AG10803 (cell line): ENCODE measurements at regions not wholly inside any gene's neighbourhood (a gene's known extent, or its start where the extent isn't known, plus 50 kb on each side); places are given as distances from the start of the nearest gene placed in this dataset.

Experiments used
- DNase-seq: peaks from one replicate; pipeline ENCODE4 v3.0.0; 2010; ENCODE audit warnings: low read depth
- H3K4me3 ChIP-seq: 2 replicates; pipeline ENCODE4 v1.5.1; 2011; ENCODE audit warnings: mild to moderate bottlenecking, low read length, control low read depth
- TF ChIP-seq, protein P1 (sequence below): conservative IDR thresholded peaks from 2 replicates; pipeline ENCODE4 v1.5.1; 2011; ENCODE audit warnings: mild to moderate bottlenecking, low read length, control low read depth, inconsistent platforms

GRCh38 chr5:133890314-133890713 lies 78.1 kb downstream of the C5orf15 start:
- no peak overlapping the region for H3K4me3 ChIP-seq
- TF ChIP-seq, protein P1, sequence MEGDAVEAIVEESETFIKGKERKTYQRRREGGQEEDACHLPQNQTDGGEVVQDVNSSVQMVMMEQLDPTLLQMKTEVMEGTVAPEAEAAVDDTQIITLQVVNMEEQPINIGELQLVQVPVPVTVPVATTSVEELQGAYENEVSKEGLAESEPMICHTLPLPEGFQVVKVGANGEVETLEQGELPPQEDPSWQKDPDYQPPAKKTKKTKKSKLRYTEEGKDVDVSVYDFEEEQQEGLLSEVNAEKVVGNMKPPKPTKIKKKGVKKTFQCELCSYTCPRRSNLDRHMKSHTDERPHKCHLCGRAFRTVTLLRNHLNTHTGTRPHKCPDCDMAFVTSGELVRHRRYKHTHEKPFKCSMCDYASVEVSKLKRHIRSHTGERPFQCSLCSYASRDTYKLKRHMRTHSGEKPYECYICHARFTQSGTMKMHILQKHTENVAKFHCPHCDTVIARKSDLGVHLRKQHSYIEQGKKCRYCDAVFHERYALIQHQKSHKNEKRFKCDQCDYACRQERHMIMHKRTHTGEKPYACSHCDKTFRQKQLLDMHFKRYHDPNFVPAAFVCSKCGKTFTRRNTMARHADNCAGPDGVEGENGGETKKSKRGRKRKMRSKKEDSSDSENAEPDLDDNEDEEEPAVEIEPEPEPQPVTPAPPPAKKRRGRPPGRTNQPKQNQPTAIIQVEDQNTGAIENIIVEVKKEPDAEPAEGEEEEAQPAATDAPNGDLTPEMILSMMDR: no peak

DNA sequence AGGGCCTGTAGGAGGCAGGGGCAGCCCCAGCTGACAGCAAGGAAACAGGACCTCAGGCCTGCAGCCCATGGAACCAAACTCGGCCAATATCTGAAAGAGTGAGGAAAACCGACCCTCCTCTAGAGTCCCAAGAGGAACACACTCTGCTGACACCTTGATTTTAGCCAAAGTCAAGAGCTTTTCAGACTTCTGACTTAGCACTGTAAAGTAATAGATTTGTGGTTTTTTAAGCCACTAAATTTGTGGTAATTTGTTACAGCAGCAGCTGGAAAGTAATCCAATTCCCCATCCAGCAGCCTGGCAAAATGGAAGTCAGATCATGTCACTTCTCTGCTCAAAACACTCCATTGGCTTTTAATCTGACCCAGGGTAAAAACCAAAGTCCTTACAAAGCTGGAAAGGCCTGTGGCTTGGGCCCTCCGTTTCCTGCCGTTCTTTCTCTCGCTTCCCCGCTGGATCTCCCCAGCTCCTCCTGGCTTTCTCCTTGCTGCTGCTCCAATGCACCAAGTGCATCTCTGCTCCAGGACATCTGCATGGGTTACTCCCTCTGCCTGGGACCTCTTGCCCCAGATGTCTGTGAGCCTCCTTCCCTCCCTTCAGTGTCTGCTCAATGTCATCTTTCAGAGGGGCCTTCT lies 79.0 kb downstream of the C5orf15 start:
- no peak for DNase-seq
- TF ChIP-seq, protein P1: no peak
- H3K4me3 ChIP-seq: no peak overlapping the region

More at GRCh38 chr5:133890314-133890713, 78.1 kb downstream of the C5orf15 start:
- DNase-seq: no peak

GRCh38 chr5:133888625-133888991 lies 79.8 kb downstream of the C5orf15 start:
- no peak overlapping the region for H3K4me3 ChIP-seq
- DNase-seq: no peak
- TF ChIP-seq, protein P1: no peak

DNA sequence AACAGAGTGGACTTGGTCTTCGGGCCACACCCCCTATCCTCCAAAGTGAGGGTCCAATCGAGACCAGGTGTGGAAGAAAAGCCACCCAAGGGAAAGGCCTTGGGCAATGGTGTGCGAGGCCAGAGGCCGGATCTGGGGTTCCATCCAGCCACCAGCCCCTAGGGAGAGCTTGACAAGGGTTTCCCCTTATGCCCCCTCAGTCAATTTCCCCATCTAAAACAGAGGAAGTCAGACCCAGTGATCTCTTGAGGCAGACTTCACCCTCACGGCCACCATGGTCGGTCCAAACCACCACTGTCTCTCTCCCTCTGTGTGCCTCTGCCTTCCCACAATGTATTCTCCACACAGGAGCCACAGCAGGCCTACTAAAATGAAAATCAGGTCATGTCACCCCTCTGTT lies 82.9 kb downstream of the C5orf15 start:
- no peak overlapping the region for H3K4me3 ChIP-seq
- TF ChIP-seq, protein P1: no peak
- DNase-seq: no peak

DNA sequence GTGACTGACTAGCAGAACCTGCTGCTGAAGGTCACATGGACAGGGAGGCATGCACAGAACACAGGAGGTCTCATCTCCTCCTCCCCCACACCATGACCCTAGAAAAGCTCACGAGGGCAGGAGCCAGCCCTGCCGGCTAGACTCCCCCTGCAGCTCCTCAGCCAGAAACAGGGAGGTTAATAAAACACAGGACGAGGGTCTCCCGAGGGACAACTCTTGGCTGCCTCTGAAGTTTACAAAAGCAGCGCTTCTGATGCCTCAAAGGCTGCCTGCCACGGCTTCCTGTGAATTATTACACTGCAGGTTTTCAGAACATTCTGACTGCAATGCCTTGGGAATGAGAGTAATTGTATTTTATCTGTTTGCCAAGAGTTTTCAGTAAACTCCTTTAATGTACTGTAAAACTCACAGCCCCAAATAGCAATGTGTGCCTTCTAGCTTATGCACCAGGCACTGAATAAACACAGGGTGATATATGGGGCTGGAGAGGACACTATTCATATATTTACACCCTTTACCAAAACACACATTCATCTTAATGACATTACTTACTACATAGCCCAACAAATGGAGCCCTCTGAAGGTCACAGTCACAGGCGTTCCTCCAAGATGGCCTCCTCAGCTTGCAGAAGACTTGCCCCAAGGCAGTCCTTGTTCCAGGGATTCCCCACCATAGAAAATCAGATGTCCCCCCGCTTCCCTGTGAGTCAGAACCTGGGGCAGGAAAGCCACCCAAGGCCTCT lies 83.7 kb downstream of the C5orf15 start:
- no peak overlapping the region for H3K4me3 ChIP-seq
- TF ChIP-seq, protein P1: no peak
- DNase-seq: no peak

- no peak overlapping the region for H3K4me3 ChIP-seq
- no peak for DNase-seq
- TF ChIP-seq, protein P1: no peak
Observed at GRCh38 chr5:133883916-133884315, 84.5 kb downstream of the C5orf15 start.

GRCh38 chr5:133882846-133883245 lies 85.6 kb downstream of the C5orf15 start:
- H3K4me3 ChIP-seq: no peak overlapping the region
- no peak for DNase-seq
- TF ChIP-seq, protein P1: no peak
